ENCODE measurements at regions not wholly inside any gene's neighbourhood (a gene's known extent, or its start where the extent isn't known, plus 50 kb on each side); places are given as distances from the start of the nearest gene placed in this dataset.
A peak's percentile ranks its signal among the peaks of the same experiment; 100 is the strongest.

GRCh38 chr7:25831062-25831691, 320.8 kb upstream of the NFE2L3 start:
- intact Hi-C loops (cut with micrococcal nuclease) (no loop called here), dilution Hi-C loops (cut with MboI; ENCODE audit: extremely low pct_ligation_motif_present, low sequenced_read_pairs) (no loop called here)
- Histone ChIP-seq H3K4me2 (ENCODE audit: insufficient read depth, low read length) (no peak overlapping the region), H3K9ac (replicated peaks; ENCODE audit: extremely low read depth, insufficient read depth, low read length) (no peak overlapping the region), H3K9me1 (replicated peaks; ENCODE audit: control insufficient read depth, extremely low read depth, insufficient read depth, low read length) (no peaks in the 10 kb centered on the region), H3K4me3 (replicated peaks in 1 of 3; ENCODE audit: insufficient read depth in 1 of 3, low read depth in 1 of 3, low read length in 3 of 3) (no peak overlapping the region), H3K36me3 (ENCODE audit: control insufficient read depth in 2 of 2, extremely low read depth in 1 of 2, insufficient read depth in 2 of 2, low read length in 2 of 2) (no peaks in the 10 kb centered on the region), H4K20me1 (replicated peaks; ENCODE audit: control insufficient read depth, extremely low read depth, insufficient read depth, low read length) (no peaks in the 10 kb centered on the region), H2AFZ (ENCODE audit: low read depth, low read length) (no peak overlapping the region), H3K9me3 (replicated peaks; ENCODE audit: control insufficient read depth, insufficient read depth, low read length) (no peaks in the 10 kb centered on the region), H3K4me1 (ENCODE audit: control insufficient read depth, extremely low read depth, insufficient read depth, low read length) (peaks cover 5% of the 10 kb centered on the region), H3K27ac (ENCODE audit: insufficient read depth, low read depth, low read length) (no peak overlapping the region), H3K27me3 (ENCODE audit: control insufficient read depth in 2 of 2, insufficient read depth in 2 of 2, low read length in 2 of 2) (no peaks in the 10 kb centered on the region), H3K79me2 (ENCODE audit: control insufficient read depth, insufficient read depth, low read length) (no peaks in the 10 kb centered on the region)
- BruUV-seq (replicated peaks), result no TSS peak
- CTCF ChIA-PET, result interaction anchor here (0.8 kb wide), 1 partner anchor 11 kb away, joined by 3 read pairs; no protein-coding TSS in a partner anchor
- DNase-seq (ENCODE audit: low read depth, low spot score) (peak; percentile 23), FAIRE-seq (no peak)
- POLR2A ChIA-PET, result no interaction called here
- TF ChIP-seq GATA2 (IDR thresholded peaks at IDR 0.05; ENCODE audit: insufficient read depth, insufficient read length, low read depth, low read length) (no peak), JUN (IDR thresholded peaks at IDR 0.05; ENCODE audit: borderline replicate concordance, insufficient read depth, insufficient read length, low read depth) (no peak), EZH2 (IDR thresholded peaks at IDR 0.05; ENCODE audit: borderline replicate concordance, low read depth, low read length, severe bottlenecking) (no peak), MYC (IDR thresholded peaks at IDR 0.05; ENCODE audit: low read depth, low read length) (no peak), CTCF (IDR thresholded peaks at IDR 0.05; ENCODE audit: extremely low read depth in 1 of 2, insufficient read depth in 1 of 2, low read depth in 1 of 2, low read length in 2 of 2) (no peak), FOS (IDR thresholded peaks at IDR 0.05; ENCODE audit: borderline replicate concordance, insufficient read depth, low read length) (no peak), POLR2A (IDR thresholded peaks at IDR 0.05; ENCODE audit: low read depth, low read length) (no peak), POLR2AphosphoS5 (IDR thresholded peaks at IDR 0.05; ENCODE audit: insufficient read depth, low read depth, low read length) (no peak)
